Mesothelial cell of epicardium (in vitro differentiated cells): ENCODE measurements at regions not wholly inside any gene's neighbourhood (a gene's known extent, or its start where the extent isn't known, plus 50 kb on each side); places are given as distances from the start of the nearest gene placed in this dataset.

ENCODE experiments used
- DNase-seq, 2 experiments: peaks; one replicate each; pipeline ENCODE4 v3.0.0; 2021; ENCODE audit warnings: low spot score in 2 of 2; ENCODE audit not compliant: unreplicated experiment in 2 of 2
- H3K27ac Mint-ChIP-seq: 2 replicates; pipeline ENCODE4 v1.8.0; 2021; ENCODE audit warnings: mixed read lengths
- H3K27me3 Mint-ChIP-seq: 2 replicates; pipeline ENCODE4 v1.8.0; 2021; ENCODE audit warnings: low read depth, mixed read lengths
- H3K36me3 Mint-ChIP-seq: 2 replicates; pipeline ENCODE4 v1.8.0; 2021; ENCODE audit warnings: mixed read lengths
- H3K4me1 Mint-ChIP-seq: 2 replicates; pipeline ENCODE4 v1.8.0; 2021; ENCODE audit warnings: mixed read lengths
- H3K4me3 Mint-ChIP-seq: 2 replicates; pipeline ENCODE4 v1.8.0; 2021; ENCODE audit warnings: mild to moderate bottlenecking, moderate library complexity, mixed read lengths
- H3K9me3 Mint-ChIP-seq: 2 replicates; pipeline ENCODE4 v1.8.0; 2021; ENCODE audit warnings: mixed read lengths
- CTCF ChIP-seq: fragments of 200-600 bp; sonication (generic); IDR thresholded peaks from one replicate; pipeline ENCODE4 v1.5.0; 2021; ENCODE audit warnings: antibody characterized with exemption; ENCODE audit not compliant: unreplicated experiment

GRCh38 chr10:120387326-120387725 is 69.7 kb upstream of the PLPP4 start:
- Mint-ChIP-seq H3K27ac (no peak overlapping the region), H3K4me3 (no peak overlapping the region), H3K27me3 (no peaks in the 10 kb centered on the region)

GRCh38 chr10:120392245-120392644 is 64.8 kb upstream of the PLPP4 start:
- Mint-ChIP-seq H3K27ac (no peak overlapping the region), H3K4me3 (no peak overlapping the region), H3K4me1 (peaks cover 11% of the 10 kb centered on the region), H3K36me3 (no peaks in the 10 kb centered on the region), H3K9me3 (peaks cover 2% of the 10 kb centered on the region), H3K27me3 (no peaks in the 10 kb centered on the region)
- DNase-seq = no peak
- TF ChIP-seq CTCF = no peak

More at GRCh38 chr10:120387326-120387725, 69.7 kb upstream of the PLPP4 start:
- H3K9me3 Mint-ChIP-seq = no peaks in the 10 kb centered on the region
- no peaks in the 10 kb centered on the region for H3K36me3 Mint-ChIP-seq
- peaks cover 18% of the 10 kb centered on the region for H3K4me1 Mint-ChIP-seq
- no peak for DNase-seq
- no peak for TF ChIP-seq CTCF

GRCh38 chr10:120392671-120393079 is 64.4 kb upstream of the PLPP4 start:
- no peaks in the 10 kb centered on the region for H3K36me3 Mint-ChIP-seq
- no peak for TF ChIP-seq CTCF
- peaks cover 11% of the 10 kb centered on the region for H3K4me1 Mint-ChIP-seq
- H3K4me3 Mint-ChIP-seq = no peak overlapping the region
- H3K27me3 Mint-ChIP-seq = no peaks in the 10 kb centered on the region
- no peak overlapping the region for H3K27ac Mint-ChIP-seq
- peaks cover 6% of the 10 kb centered on the region for H3K9me3 Mint-ChIP-seq
- no peak for DNase-seq

- TF ChIP-seq CTCF = no peak
- DNase-seq = no peak
- peaks cover 12% of the 10 kb centered on the region for H3K4me1 Mint-ChIP-seq
- H3K27me3 Mint-ChIP-seq = no peaks in the 10 kb centered on the region
- no peak overlapping the region for H3K4me3 Mint-ChIP-seq
- no peak overlapping the region for H3K27ac Mint-ChIP-seq
- H3K9me3 Mint-ChIP-seq = peaks cover 12% of the 10 kb centered on the region
- H3K36me3 Mint-ChIP-seq = no peaks in the 10 kb centered on the region
These were observed 62.6 kb upstream of the PLPP4 start for GRCh38 chr10:120394446-120394845.

- H3K36me3 Mint-ChIP-seq = no peaks in the 10 kb centered on the region
- DNase-seq = no peak
- no peak overlapping the region for H3K27ac Mint-ChIP-seq
- H3K4me3 Mint-ChIP-seq = no peak overlapping the region
- H3K9me3 Mint-ChIP-seq = peaks cover 12% of the 10 kb centered on the region
- H3K27me3 Mint-ChIP-seq = no peaks in the 10 kb centered on the region
- H3K4me1 Mint-ChIP-seq = peaks cover 17% of the 10 kb centered on the region
- TF ChIP-seq CTCF = no peak
These were observed 60.8 kb upstream of the PLPP4 start for GRCh38 chr10:120396228-120396627.

GRCh38 chr10:120398180-120398579 is 58.8 kb upstream of the PLPP4 start:
- H3K27me3 Mint-ChIP-seq = no peaks in the 10 kb centered on the region
- no peak for DNase-seq
- H3K4me3 Mint-ChIP-seq = no peak overlapping the region
- peaks cover 18% of the 10 kb centered on the region for H3K9me3 Mint-ChIP-seq
- H3K36me3 Mint-ChIP-seq = no peaks in the 10 kb centered on the region
- H3K4me1 Mint-ChIP-seq = peaks cover 10% of the 10 kb centered on the region
- no peak overlapping the region for H3K27ac Mint-ChIP-seq
- TF ChIP-seq CTCF = no peak
